HL-60 (cell line): ENCODE measurements at regions not wholly inside any gene's neighbourhood (a gene's known extent, or its start where the extent isn't known, plus 50 kb on each side); places are given as distances from the start of the nearest gene placed in this dataset.

Source experiments
- DNase-seq, 2 experiments: peaks; one replicate each; pipeline ENCODE4 v3.0.0-alpha.2; 2010 to 2020; ENCODE audit warnings: low read depth in 1 of 2, low spot score in 1 of 2
- H3K27ac ChIP-seq: fragments of 250-450 bp; sonication (Bioruptor Pico); replicated peaks from 2 replicates; pipeline ENCODE4 v1.5.1; 2020; ENCODE audit warnings: mild to moderate bottlenecking, moderate library complexity
- H3K27me3 ChIP-seq: fragments of 250-450 bp; sonication (Bioruptor Pico); 2 replicates; pipeline ENCODE4 v1.5.1; 2021; ENCODE audit warnings: mild to moderate bottlenecking, moderate library complexity; ENCODE audit not compliant: insufficient read depth, poor library complexity, severe bottlenecking
- H3K4me3 ChIP-seq: replicated peaks from 2 replicates; pipeline ENCODE4 v1.5.1; 2011; ENCODE audit warnings: mild to moderate bottlenecking, control low read depth, low read length; ENCODE audit not compliant: insufficient read depth
- CTCF ChIP-seq: IDR thresholded peaks from one replicate; pipeline ENCODE4 v1.5.1; 2011; ENCODE audit warnings: low read length, control low read depth, inconsistent platforms; ENCODE audit not compliant: insufficient read depth
- GABPA ChIP-seq: IDR thresholded peaks from 2 replicates; pipeline ENCODE4 v1.6.1; 2012; ENCODE audit warnings: low read depth
- POLR2AphosphoS5 ChIP-seq: IDR thresholded peaks from 2 replicates; pipeline ENCODE4 v1.6.1; 2012; ENCODE audit warnings: low read depth
- REST ChIP-seq: IDR thresholded peaks from 2 replicates; pipeline ENCODE4 v1.6.1; 2012; ENCODE audit warnings: low read depth; ENCODE audit not compliant: insufficient replicate concordance
- SPI1 ChIP-seq: IDR thresholded peaks from 2 replicates; pipeline ENCODE4 v1.6.1; 2012; ENCODE audit warnings: low read depth, mild to moderate bottlenecking, borderline replicate concordance

GRCh38 chr3:159560214-159560979 lies 428.2 kb upstream of the IL12A start:
- Histone ChIP-seq H3K27me3 (no peaks in the 10 kb centered on the region), H3K4me3 (no peak overlapping the region), H3K27ac (no peak overlapping the region)
- no peak for DNase-seq
- TF ChIP-seq SPI1, result no peak
- TF ChIP-seq CTCF, result no peak
- no peak for TF ChIP-seq POLR2AphosphoS5
- no peak for TF ChIP-seq GABPA
- no peak for TF ChIP-seq REST

GRCh38 chr3:159565313-159565712 lies 423.3 kb upstream of the IL12A start:
- H3K27me3 ChIP-seq, result no peaks in the 10 kb centered on the region
- no peak overlapping the region for H3K4me3 ChIP-seq
- H3K27ac ChIP-seq, result no peak overlapping the region
- no peak for DNase-seq
- no peak for TF ChIP-seq GABPA
- no peak for TF ChIP-seq CTCF
- TF ChIP-seq REST, result no peak

- Histone ChIP-seq H3K4me3 (no peak overlapping the region), H3K27me3 (no peaks in the 10 kb centered on the region), H3K27ac (no peak overlapping the region)
- DNase-seq, result no peak
- TF ChIP-seq POLR2AphosphoS5 (no peak), CTCF (no peak), REST (no peak), GABPA (no peak), SPI1 (no peak)
These were observed 405.0 kb upstream of the IL12A start for GRCh38 chr3:159583662-159584061.
